IPS-18a (cell line): ENCODE measurements at regions not wholly inside any gene's neighbourhood (a gene's known extent, or its start where the extent isn't known, plus 50 kb on each side); places are given as distances from the start of the nearest gene placed in this dataset.

Experiments used
- H3K27ac ChIP-seq: one replicate; pipeline ENCODE4 v1.5.1; 2013; ENCODE audit warnings: low read length
- H3K27me3 ChIP-seq: one replicate; pipeline ENCODE4 v1.6.1; 2013; ENCODE audit warnings: mild to moderate bottlenecking, low read length; ENCODE audit not compliant: control insufficient read depth, insufficient read depth
- H3K36me3 ChIP-seq: one replicate; pipeline ENCODE4 v1.6.1; 2013; ENCODE audit warnings: low read depth, low read length; ENCODE audit not compliant: control insufficient read depth
- H3K4me1 ChIP-seq: one replicate; pipeline ENCODE4 v1.6.1; 2013; ENCODE audit warnings: low read depth, low read length; ENCODE audit not compliant: control insufficient read depth
- H3K4me3 ChIP-seq: one replicate; pipeline ENCODE4 v1.5.1; 2013; ENCODE audit warnings: low read length
- H3K9ac ChIP-seq: one replicate; pipeline ENCODE4 v1.6.1; 2013; ENCODE audit warnings: mild to moderate bottlenecking, low read length, moderate library complexity
- H3K9me3 ChIP-seq: one replicate; pipeline ENCODE4 v1.6.1; 2013; ENCODE audit warnings: low read depth, low read length; ENCODE audit not compliant: control insufficient read depth

GRCh38 chr12:39240587-39240986 is 202.3 kb downstream of the KIF21A start:
- H3K9ac ChIP-seq = no peak overlapping the region
- H3K4me1 ChIP-seq = peaks cover 6% of the 10 kb centered on the region
- H3K4me3 ChIP-seq = no peak overlapping the region
- H3K36me3 ChIP-seq = no peaks in the 10 kb centered on the region
- no peaks in the 10 kb centered on the region for H3K9me3 ChIP-seq
- H3K27ac ChIP-seq = no peak overlapping the region
- no peaks in the 10 kb centered on the region for H3K27me3 ChIP-seq

GRCh38 chr12:39239490-39240486 is 203.1 kb downstream of the KIF21A start:
- H3K27ac ChIP-seq = no peak overlapping the region
- no peaks in the 10 kb centered on the region for H3K27me3 ChIP-seq
- H3K9ac ChIP-seq = no peak overlapping the region
- no peaks in the 10 kb centered on the region for H3K9me3 ChIP-seq
- no peaks in the 10 kb centered on the region for H3K36me3 ChIP-seq
- H3K4me1 ChIP-seq = peaks cover 6% of the 10 kb centered on the region
- H3K4me3 ChIP-seq = no peak overlapping the region

GRCh38 chr12:39237004-39237403 is 205.9 kb downstream of the KIF21A start:
- Histone ChIP-seq H3K27me3 (no peaks in the 10 kb centered on the region), H3K9me3 (no peaks in the 10 kb centered on the region), H3K36me3 (no peaks in the 10 kb centered on the region), H3K9ac (no peak overlapping the region), H3K4me1 (peaks cover 6% of the 10 kb centered on the region), H3K4me3 (no peak overlapping the region), H3K27ac (no peak overlapping the region)

- peaks cover 6% of the 10 kb centered on the region for H3K4me1 ChIP-seq
- no peak overlapping the region for H3K27ac ChIP-seq
- no peaks in the 10 kb centered on the region for H3K27me3 ChIP-seq
- no peak overlapping the region for H3K9ac ChIP-seq
- no peaks in the 10 kb centered on the region for H3K36me3 ChIP-seq
- H3K4me3 ChIP-seq = no peak overlapping the region
- no peaks in the 10 kb centered on the region for H3K9me3 ChIP-seq
Observed at GRCh38 chr12:39235990-39236767, 206.7 kb downstream of the KIF21A start.

GRCh38 chr12:39230086-39230485 is 212.8 kb downstream of the KIF21A start:
- no peak overlapping the region for H3K4me3 ChIP-seq
- no peak overlapping the region for H3K9ac ChIP-seq
- no peaks in the 10 kb centered on the region for H3K27me3 ChIP-seq

GRCh38 chr12:39227218-39227617 is 215.7 kb downstream of the KIF21A start:
- no peaks in the 10 kb centered on the region for H3K4me1 ChIP-seq
- H3K9ac ChIP-seq = no peak overlapping the region
- no peak overlapping the region for H3K4me3 ChIP-seq
- no peaks in the 10 kb centered on the region for H3K27me3 ChIP-seq
- H3K36me3 ChIP-seq = no peaks in the 10 kb centered on the region
- no peaks in the 10 kb centered on the region for H3K9me3 ChIP-seq
- no peak overlapping the region for H3K27ac ChIP-seq

More at GRCh38 chr12:39230086-39230485, 212.8 kb downstream of the KIF21A start:
- Histone ChIP-seq H3K4me1 (no peaks in the 10 kb centered on the region), H3K9me3 (no peaks in the 10 kb centered on the region), H3K36me3 (no peaks in the 10 kb centered on the region), H3K27ac (no peak overlapping the region)

GRCh38 chr12:39224971-39225370 is 217.9 kb downstream of the KIF21A start:
- no peaks in the 10 kb centered on the region for H3K9me3 ChIP-seq
- H3K27ac ChIP-seq = no peak overlapping the region
- H3K36me3 ChIP-seq = no peaks in the 10 kb centered on the region
- no peaks in the 10 kb centered on the region for H3K4me1 ChIP-seq
- H3K27me3 ChIP-seq = no peaks in the 10 kb centered on the region
- no peak overlapping the region for H3K4me3 ChIP-seq
- H3K9ac ChIP-seq = no peak overlapping the region

- no peak overlapping the region for H3K4me3 ChIP-seq
- H3K4me1 ChIP-seq = no peaks in the 10 kb centered on the region
- H3K36me3 ChIP-seq = no peaks in the 10 kb centered on the region
- no peak overlapping the region for H3K9ac ChIP-seq
- H3K27me3 ChIP-seq = no peaks in the 10 kb centered on the region
- no peak overlapping the region for H3K27ac ChIP-seq
- H3K9me3 ChIP-seq = no peaks in the 10 kb centered on the region
Observed at GRCh38 chr12:39205969-39206368, 237.0 kb downstream of the KIF21A start.

- Histone ChIP-seq H3K27ac (no peak overlapping the region), H3K27me3 (no peaks in the 10 kb centered on the region), H3K4me3 (no peak overlapping the region), H3K9ac (no peak overlapping the region), H3K9me3 (no peaks in the 10 kb centered on the region), H3K4me1 (no peaks in the 10 kb centered on the region), H3K36me3 (no peaks in the 10 kb centered on the region)
Observed at GRCh38 chr12:39199351-39199750, 243.6 kb downstream of the KIF21A start.

- Histone ChIP-seq H3K9me3 (no peaks in the 10 kb centered on the region), H3K27me3 (no peaks in the 10 kb centered on the region)
Observed at GRCh38 chr12:39188689-39189088, 254.2 kb downstream of the KIF21A start.

GRCh38 chr12:39186744-39187143 is 256.2 kb downstream of the KIF21A start:
- Histone ChIP-seq H3K4me1 (no peaks in the 10 kb centered on the region), H3K27me3 (no peaks in the 10 kb centered on the region), H3K9me3 (no peaks in the 10 kb centered on the region), H3K36me3 (no peaks in the 10 kb centered on the region), H3K27ac (no peak overlapping the region), H3K9ac (no peak overlapping the region), H3K4me3 (no peak overlapping the region)

More at GRCh38 chr12:39188689-39189088, 254.2 kb downstream of the KIF21A start:
- H3K36me3 ChIP-seq = no peaks in the 10 kb centered on the region
- no peak overlapping the region for H3K4me3 ChIP-seq
- no peaks in the 10 kb centered on the region for H3K4me1 ChIP-seq
- no peak overlapping the region for H3K27ac ChIP-seq
- no peak overlapping the region for H3K9ac ChIP-seq
